ENCODE measurements at regions not wholly inside any gene's neighbourhood (a gene's known extent, or its start where the extent isn't known, plus 50 kb on each side); places are given as distances from the start of the nearest gene placed in this dataset.
"Not testable (repeated sequence)": the region's sequence is repeated elsewhere in the genome, so short reads cannot be mapped to it uniquely, and the experiment has no call there.

- DNase-seq (ENCODE audit: low spot score): no peak
- intact Hi-C loops (cut with DNase I): no loop called here
These were observed 145.2 kb upstream of the CDIN1 start for GRCh38 chr15:36434177-36434576.

GRCh38 chr15:36438499-36438898 is 140.9 kb upstream of the CDIN1 start:
- DNase-seq (ENCODE audit: low spot score): no peak
- intact Hi-C loops (cut with DNase I): no loop called here

GRCh38 chr15:36447373-36447772 is 132.1 kb upstream of the CDIN1 start:
- intact Hi-C loops (cut with DNase I): no loop called here
- no peak for DNase-seq (ENCODE audit: low spot score)

- DNase-seq (ENCODE audit: low spot score): no peak
- intact Hi-C loops (cut with DNase I): no loop called here
These were observed 131.0 kb upstream of the CDIN1 start for GRCh38 chr15:36448418-36448817.

- no peak for DNase-seq (ENCODE audit: low spot score)
- intact Hi-C loops (cut with DNase I): no loop called here
These were observed 130.3 kb upstream of the CDIN1 start for GRCh38 chr15:36449084-36449661.

- intact Hi-C loops (cut with DNase I): no loop called here
- no peak for DNase-seq (ENCODE audit: low spot score)
These were observed 129.7 kb upstream of the CDIN1 start for GRCh38 chr15:36449662-36450145.

GRCh38 chr15:36454244-36454643 is 125.2 kb upstream of the CDIN1 start:
- intact Hi-C loops (cut with DNase I); DNase-seq (ENCODE audit: low spot score): not testable (repeated sequence)

- no peak for DNase-seq (ENCODE audit: low spot score)
- intact Hi-C loops (cut with DNase I): no loop called here
These were observed 121.0 kb upstream of the CDIN1 start for GRCh38 chr15:36458411-36458810.

GRCh38 chr15:36465304-36465703 is 114.1 kb upstream of the CDIN1 start:
- DNase-seq (ENCODE audit: low spot score): no peak
- intact Hi-C loops (cut with DNase I): no loop called here

- no peak for DNase-seq (ENCODE audit: low spot score)
- intact Hi-C loops (cut with DNase I): no loop called here
These were observed 110.7 kb upstream of the CDIN1 start for GRCh38 chr15:36468746-36469145.

GRCh38 chr15:36469311-36469966 is 110.0 kb upstream of the CDIN1 start:
- intact Hi-C loops (cut with DNase I): no loop called here
- no peak for DNase-seq (ENCODE audit: low spot score)

- intact Hi-C loops (cut with DNase I): no loop called here
- DNase-seq (ENCODE audit: low spot score): no peak
These were observed 106.8 kb upstream of the CDIN1 start for GRCh38 chr15:36472672-36473071.

- no peak for DNase-seq (ENCODE audit: low spot score)
- intact Hi-C loops (cut with DNase I): no loop called here
These were observed 100.9 kb upstream of the CDIN1 start for GRCh38 chr15:36478561-36478960.

- intact Hi-C loops (cut with DNase I): no loop called here
- no peak for DNase-seq (ENCODE audit: low spot score)
These were observed 100.1 kb upstream of the CDIN1 start for GRCh38 chr15:36479200-36479896.

- DNase-seq (ENCODE audit: low spot score): no peak
- intact Hi-C loops (cut with DNase I): no loop called here
These were observed 98.3 kb upstream of the CDIN1 start for GRCh38 chr15:36481156-36481555.

- no peak for DNase-seq (ENCODE audit: low spot score)
- intact Hi-C loops (cut with DNase I): no loop called here
These were observed 96.0 kb upstream of the CDIN1 start for GRCh38 chr15:36483409-36483808.

- intact Hi-C loops (cut with DNase I): no loop called here
- no peak for DNase-seq (ENCODE audit: low spot score)
These were observed 95.2 kb upstream of the CDIN1 start for GRCh38 chr15:36484038-36484778.

- DNase-seq (ENCODE audit: low spot score): no peak
- intact Hi-C loops (cut with DNase I): loop anchor here (10.0 kb wide), 1 partner anchor 623 kb away; no protein-coding TSS in a partner anchor
These were observed 87.5 kb upstream of the CDIN1 start for GRCh38 chr15:36491912-36492311.

GRCh38 chr15:36495456-36495991 is 83.9 kb upstream of the CDIN1 start:
- no peak for DNase-seq (ENCODE audit: low spot score)
- intact Hi-C loops (cut with DNase I): loop anchor here (10.0 kb wide), 1 partner anchor 619 kb away; no protein-coding TSS in a partner anchor

GRCh38 chr15:36497901-36498300 is 81.5 kb upstream of the CDIN1 start:
- no peak for DNase-seq (ENCODE audit: low spot score)
- intact Hi-C loops (cut with DNase I): loop anchor here (10.0 kb wide), 1 partner anchor 617 kb away; no protein-coding TSS in a partner anchor
